CD4-positive, alpha-beta T cell treated with Interleukin-6 at 100 ng/mL for 8 hours (primary cell): ENCODE measurements at regions not wholly inside any gene's neighbourhood (a gene's known extent, or its start where the extent isn't known, plus 50 kb on each side); places are given as distances from the start of the nearest gene placed in this dataset.
A peak's percentile ranks its signal among the peaks of the same experiment; 100 is the strongest.
"Not testable (repeated sequence)": the region's sequence is repeated elsewhere in the genome, so short reads cannot be mapped to it uniquely, and the experiment has no call there.

Experiments used
- DNase-seq: peaks from one replicate; pipeline ENCODE4 v3.0.0-alpha.2; 2020; ENCODE audit warnings: mixed read lengths, low spot score

- DNase-seq = no peak
Observed at GRCh38 chr5:40453689-40454088, 226.0 kb upstream of the PTGER4 start.

- DNase-seq = no peak
Observed at GRCh38 chr5:40452874-40453624, 226.7 kb upstream of the PTGER4 start.

GRCh38 chr5:40447438-40447837, 232.3 kb upstream of the PTGER4 start:
- no peak for DNase-seq

- DNase-seq = no peak
Observed at GRCh38 chr5:40446910-40447309, 232.8 kb upstream of the PTGER4 start.

- no peak for DNase-seq
Observed at GRCh38 chr5:40442346-40442745, 237.4 kb upstream of the PTGER4 start.

- DNase-seq = peak; percentile 26
Observed at GRCh38 chr5:40441733-40442132, 238.0 kb upstream of the PTGER4 start.

- no peak for DNase-seq
Observed at GRCh38 chr5:40440746-40441145, 239.0 kb upstream of the PTGER4 start.

- peak; percentile 19 for DNase-seq
Observed at GRCh38 chr5:40439103-40439502, 240.6 kb upstream of the PTGER4 start.

- DNase-seq = not testable (repeated sequence)
Observed at GRCh38 chr5:40438646-40439045, 241.1 kb upstream of the PTGER4 start.

GRCh38 chr5:40437452-40437861, 242.3 kb upstream of the PTGER4 start:
- DNase-seq = peak; percentile 48

- peak; percentile 60 for DNase-seq
Observed at GRCh38 chr5:40436535-40437237, 243.0 kb upstream of the PTGER4 start.

- DNase-seq = not testable (repeated sequence)
Observed at GRCh38 chr5:40435706-40436105, 244.0 kb upstream of the PTGER4 start.

- no peak for DNase-seq
Observed at GRCh38 chr5:40432836-40433235, 246.9 kb upstream of the PTGER4 start.

GRCh38 chr5:40431734-40432133, 248.0 kb upstream of the PTGER4 start:
- no peak for DNase-seq

- no peak for DNase-seq
Observed at GRCh38 chr5:40430101-40430710, 249.5 kb upstream of the PTGER4 start.

GRCh38 chr5:40429258-40430100, 250.2 kb upstream of the PTGER4 start:
- peak; percentile 18 for DNase-seq

- DNase-seq = no peak
Observed at GRCh38 chr5:40428815-40429214, 250.9 kb upstream of the PTGER4 start.

- DNase-seq = peak; percentile 25
Observed at GRCh38 chr5:40428126-40428525, 251.6 kb upstream of the PTGER4 start.

- DNase-seq = not testable (repeated sequence)
Observed at GRCh38 chr5:40417046-40417810, 262.5 kb upstream of the PTGER4 start.

- no peak for DNase-seq
Observed at GRCh38 chr5:40416588-40416987, 263.1 kb upstream of the PTGER4 start.

- no peak for DNase-seq
Observed at GRCh38 chr5:40416098-40416497, 263.6 kb upstream of the PTGER4 start.
